ENCODE measurements at regions not wholly inside any gene's neighbourhood (a gene's known extent, or its start where the extent isn't known, plus 50 kb on each side); places are given as distances from the start of the nearest gene placed in this dataset.

- TF ChIP-seq CTCF (IDR thresholded peaks at IDR 0.05) (no peak), POLR2AphosphoS5 (IDR thresholded peaks at IDR 0.05) (no peak), POLR2A (IDR thresholded peaks at IDR 0.05; ENCODE audit: low read depth) (no peak), EP300 (IDR thresholded peaks at IDR 0.05) (no peak)
Observed at GRCh38 chr3:87147562-87147961, 79.5 kb upstream of the CHMP2B start.

Measured in esophagus muscularis mucosa (tissue), 4 donors.